ENCODE measurements at regions not wholly inside any gene's neighbourhood (a gene's known extent, or its start where the extent isn't known, plus 50 kb on each side); places are given as distances from the start of the nearest gene placed in this dataset.

DNA sequence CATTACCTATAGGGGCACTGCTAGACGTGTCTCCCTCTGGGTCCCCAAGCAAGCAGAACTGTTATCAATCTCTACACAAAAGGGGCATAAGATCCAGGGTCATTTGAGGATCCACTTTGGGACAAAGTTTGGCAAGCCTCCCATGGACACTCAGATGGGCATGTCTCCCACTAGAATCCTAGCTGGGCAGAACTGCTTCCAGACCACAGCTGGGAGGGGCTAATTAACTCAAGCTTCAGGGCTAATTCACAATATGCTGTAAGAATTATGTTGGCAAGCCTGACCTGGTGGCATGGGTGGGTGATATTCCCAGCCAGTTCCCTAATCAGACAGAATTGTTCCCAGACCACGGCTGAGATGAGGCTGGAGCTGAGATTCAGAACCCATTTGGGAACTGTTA, 738.4 kb upstream of the FZD8 start:
- H3K9ac ChIP-seq (ENCODE audit: low read length) = no peak overlapping the region
- no peak overlapping the region for H3K4me2 ChIP-seq (ENCODE audit: low read length)
- no peak overlapping the region for H3K27ac ChIP-seq (ENCODE audit: low read depth, low read length)
- no peak overlapping the region for H2BK5ac ChIP-seq (ENCODE audit: low read length)
- H2BK15ac ChIP-seq (replicated peaks; ENCODE audit: low read depth) = no peak overlapping the region
- no peak overlapping the region for H2BK120ac ChIP-seq (ENCODE audit: low read depth, low read length)
- no peaks in the 10 kb centered on the region for H3K79me1 ChIP-seq (ENCODE audit: low read length)
- H3K23ac ChIP-seq (ENCODE audit: low read length) = no peak overlapping the region
- no peak overlapping the region for H3K56ac ChIP-seq (ENCODE audit: low read length)
- no peak overlapping the region for H4K5ac ChIP-seq (ENCODE audit: low read length)
- no peaks in the 10 kb centered on the region for H3K36me3 ChIP-seq (ENCODE audit: control insufficient read depth, insufficient read depth, low read length)
- DNase-seq = no peak
- H3K18ac ChIP-seq (ENCODE audit: low read length) = no peak overlapping the region
- H2AK5ac ChIP-seq (ENCODE audit: low read length) = no peak overlapping the region
- WGBS (ENCODE audit: extremely low coverage, insufficient coverage, low lambda C conversion rate) = no CpG with 5 or more reads among the region's 2 CpGs
- no peaks in the 10 kb centered on the region for H3K4me1 ChIP-seq (ENCODE audit: control insufficient read depth, low read depth, low read length)
- H3K4ac ChIP-seq (ENCODE audit: low read depth, low read length) = no peak overlapping the region
- no peaks in the 10 kb centered on the region for H3K79me2 ChIP-seq (ENCODE audit: control insufficient read depth, insufficient read depth, low read length)
- H3K4me3 ChIP-seq (ENCODE audit: low read length) = no peak overlapping the region
- H4K8ac ChIP-seq (ENCODE audit: low read depth, low read length) = no peak overlapping the region
- H3K27me3 ChIP-seq (ENCODE audit: insufficient read depth, low read length, poor library complexity) = no peaks in the 10 kb centered on the region

DNA sequence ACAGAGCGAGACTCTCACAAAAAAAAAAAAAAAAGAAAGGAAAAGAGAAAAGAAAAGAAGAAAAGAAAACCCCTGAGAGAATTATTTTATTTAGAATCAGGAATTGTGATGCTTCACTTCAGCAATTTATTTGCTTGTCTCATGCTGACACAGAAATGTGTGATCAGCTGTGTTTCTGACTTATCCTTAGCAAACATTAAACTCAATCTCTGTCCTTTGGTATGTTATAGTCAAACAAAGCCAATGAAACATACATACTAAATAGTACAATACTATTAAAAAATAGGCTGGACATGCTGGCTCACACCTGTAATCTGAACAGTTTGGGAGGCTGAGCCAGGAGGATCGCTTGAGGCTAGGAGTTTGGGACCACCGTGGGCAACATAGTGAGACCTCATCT, 733.0 kb upstream of the FZD8 start:
- DNase-seq = no peak
- Histone ChIP-seq H3K56ac (ENCODE audit: low read length) (no peak overlapping the region), H3K36me3 (ENCODE audit: control insufficient read depth, insufficient read depth, low read length) (no peaks in the 10 kb centered on the region), H4K5ac (ENCODE audit: low read length) (no peak overlapping the region), H3K9ac (ENCODE audit: low read length) (no peak overlapping the region), H3K27me3 (ENCODE audit: insufficient read depth, low read length, poor library complexity) (no peaks in the 10 kb centered on the region), H3K23ac (ENCODE audit: low read length) (no peak overlapping the region), H2BK15ac (replicated peaks; ENCODE audit: low read depth) (no peak overlapping the region), H2BK5ac (ENCODE audit: low read length) (no peak overlapping the region), H3K79me1 (ENCODE audit: low read length) (no peaks in the 10 kb centered on the region), H3K18ac (ENCODE audit: low read length) (no peak overlapping the region), H3K27ac (ENCODE audit: low read depth, low read length) (no peak overlapping the region), H2AK5ac (ENCODE audit: low read length) (no peak overlapping the region), H3K4me3 (ENCODE audit: low read length) (no peak overlapping the region), H3K79me2 (ENCODE audit: control insufficient read depth, insufficient read depth, low read length) (no peaks in the 10 kb centered on the region), H3K4me2 (ENCODE audit: low read length) (no peak overlapping the region), H4K8ac (ENCODE audit: low read depth, low read length) (peak overlapping the region; percentile 56), H3K4ac (ENCODE audit: low read depth, low read length) (no peak overlapping the region), H3K4me1 (ENCODE audit: control insufficient read depth, low read depth, low read length) (no peaks in the 10 kb centered on the region), H2BK120ac (ENCODE audit: low read depth, low read length) (no peak overlapping the region)
- WGBS (ENCODE audit: extremely low coverage, insufficient coverage, low lambda C conversion rate) = no CpG with 5 or more reads among the region's 3 CpGs

DNA sequence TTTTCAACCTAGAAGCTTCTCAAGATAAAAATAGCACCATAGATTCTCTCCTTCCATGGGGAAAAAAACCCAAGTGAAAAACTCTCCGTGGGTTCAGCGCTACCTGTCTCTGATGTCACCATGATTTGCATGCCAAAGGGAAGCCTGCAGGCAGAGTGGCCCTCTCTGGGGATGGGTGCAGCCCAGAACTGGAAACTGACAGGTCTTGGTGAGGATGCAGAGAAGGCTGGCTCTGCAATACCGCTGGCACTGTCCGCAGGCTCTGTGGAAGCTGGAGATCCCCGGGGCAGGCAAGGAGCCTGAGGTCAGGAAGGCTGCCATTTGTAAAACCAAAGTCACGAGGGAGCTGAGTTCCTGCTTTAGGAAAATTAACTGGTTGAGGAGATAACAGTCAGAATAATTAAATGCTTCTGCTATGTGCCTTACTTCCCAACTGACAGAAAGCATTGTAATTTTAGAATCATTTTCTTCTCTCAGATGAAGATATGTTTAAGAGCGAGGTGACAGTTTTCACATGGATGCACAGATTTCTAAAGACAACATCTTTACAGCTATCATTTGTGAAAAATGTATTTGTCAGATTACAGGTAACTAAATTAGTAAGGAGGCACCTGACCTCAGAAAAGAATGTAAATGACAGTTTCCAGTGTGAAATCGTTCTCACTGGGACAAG, 731.5 kb upstream of the FZD8 start:
- Histone ChIP-seq H3K4me3 (ENCODE audit: low read length) (no peak overlapping the region), H2AK5ac (ENCODE audit: low read length) (no peak overlapping the region), H3K4ac (ENCODE audit: low read depth, low read length) (no peak overlapping the region), H2BK120ac (ENCODE audit: low read depth, low read length) (no peak overlapping the region), H3K9ac (ENCODE audit: low read length) (no peak overlapping the region), H3K79me1 (ENCODE audit: low read length) (no peaks in the 10 kb centered on the region), H3K27me3 (ENCODE audit: insufficient read depth, low read length, poor library complexity) (no peaks in the 10 kb centered on the region), H3K36me3 (ENCODE audit: control insufficient read depth, insufficient read depth, low read length) (no peaks in the 10 kb centered on the region), H3K56ac (ENCODE audit: low read length) (no peak overlapping the region), H3K23ac (ENCODE audit: low read length) (no peak overlapping the region), H4K8ac (ENCODE audit: low read depth, low read length) (no peak overlapping the region), H3K4me2 (ENCODE audit: low read length) (no peak overlapping the region), H2BK15ac (replicated peaks; ENCODE audit: low read depth) (no peak overlapping the region), H3K79me2 (ENCODE audit: control insufficient read depth, insufficient read depth, low read length) (no peaks in the 10 kb centered on the region), H2BK5ac (ENCODE audit: low read length) (no peak overlapping the region), H4K5ac (ENCODE audit: low read length) (no peak overlapping the region), H3K27ac (ENCODE audit: low read depth, low read length) (no peak overlapping the region), H3K4me1 (ENCODE audit: control insufficient read depth, low read depth, low read length) (no peaks in the 10 kb centered on the region), H3K18ac (ENCODE audit: low read length) (no peak overlapping the region)
- peak; percentile 11 for DNase-seq
- no CpG with 5 or more reads among the region's 8 CpGs for WGBS (ENCODE audit: extremely low coverage, insufficient coverage, low lambda C conversion rate)

DNA sequence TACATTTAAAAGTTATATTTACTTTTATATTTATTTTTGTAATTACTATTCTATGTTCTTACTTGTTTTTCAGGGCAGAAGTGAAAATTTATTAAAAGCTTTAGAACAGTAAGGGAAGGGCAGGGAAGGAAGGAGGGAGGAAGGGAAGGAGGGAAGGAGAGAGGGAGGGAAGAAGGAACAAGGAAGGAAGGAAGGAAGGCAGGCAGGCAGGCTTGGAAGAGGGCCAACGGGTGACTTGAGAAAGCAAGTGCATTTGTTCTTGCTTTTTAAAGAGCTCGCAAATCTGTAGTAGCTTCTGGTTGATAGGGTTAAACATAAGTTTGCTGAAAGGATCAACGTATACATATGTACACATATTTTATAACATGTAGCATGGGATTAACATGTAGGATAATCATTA, 725.3 kb upstream of the FZD8 start:
- no CpG with 5 or more reads among the region's 3 CpGs for WGBS (ENCODE audit: extremely low coverage, insufficient coverage, low lambda C conversion rate)
- H2BK15ac ChIP-seq (replicated peaks; ENCODE audit: low read depth) = no peak overlapping the region
- H3K9ac ChIP-seq (ENCODE audit: low read length) = no peak overlapping the region
- H3K27me3 ChIP-seq (ENCODE audit: insufficient read depth, low read length, poor library complexity) = no peaks in the 10 kb centered on the region
- H2BK5ac ChIP-seq (ENCODE audit: low read length) = no peak overlapping the region
- no peak overlapping the region for H3K4me2 ChIP-seq (ENCODE audit: low read length)
- no peak overlapping the region for H3K18ac ChIP-seq (ENCODE audit: low read length)
- no peak overlapping the region for H3K27ac ChIP-seq (ENCODE audit: low read depth, low read length)
- no peaks in the 10 kb centered on the region for H3K79me1 ChIP-seq (ENCODE audit: low read length)
- H2BK120ac ChIP-seq (ENCODE audit: low read depth, low read length) = no peak overlapping the region
- H4K5ac ChIP-seq (ENCODE audit: low read length) = no peak overlapping the region
- H4K8ac ChIP-seq (ENCODE audit: low read depth, low read length) = no peak overlapping the region
- no peak overlapping the region for H3K56ac ChIP-seq (ENCODE audit: low read length)
- no peak overlapping the region for H3K23ac ChIP-seq (ENCODE audit: low read length)
- no peak for DNase-seq
- H3K4me1 ChIP-seq (ENCODE audit: control insufficient read depth, low read depth, low read length) = no peaks in the 10 kb centered on the region
- H3K36me3 ChIP-seq (ENCODE audit: control insufficient read depth, insufficient read depth, low read length) = no peaks in the 10 kb centered on the region
- H3K4me3 ChIP-seq (ENCODE audit: low read length) = no peak overlapping the region
- no peak overlapping the region for H2AK5ac ChIP-seq (ENCODE audit: low read length)
- no peak overlapping the region for H3K4ac ChIP-seq (ENCODE audit: low read depth, low read length)
- no peaks in the 10 kb centered on the region for H3K79me2 ChIP-seq (ENCODE audit: control insufficient read depth, insufficient read depth, low read length)

DNA sequence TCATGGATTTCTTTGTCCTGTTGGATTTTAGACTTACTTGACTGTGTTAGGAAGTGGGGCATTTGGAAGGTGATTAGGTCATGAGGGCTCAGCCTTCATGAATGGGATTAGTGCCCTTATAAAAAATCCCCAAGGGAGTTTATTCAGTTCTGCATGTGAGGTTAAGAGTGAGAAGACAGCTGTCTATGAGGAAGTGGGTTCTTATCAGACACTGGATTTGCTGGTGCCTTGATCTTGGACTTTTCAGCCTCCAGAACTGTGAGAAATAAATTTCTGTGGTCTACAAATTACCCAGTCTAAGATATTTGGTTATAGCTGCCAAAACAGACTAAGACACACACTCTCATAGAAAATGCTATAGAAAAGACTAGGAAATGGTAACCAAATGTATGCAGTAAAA, 724.7 kb upstream of the FZD8 start:
- H3K4me3 ChIP-seq (ENCODE audit: low read length) = no peak overlapping the region
- H3K27me3 ChIP-seq (ENCODE audit: insufficient read depth, low read length, poor library complexity) = no peaks in the 10 kb centered on the region
- H3K56ac ChIP-seq (ENCODE audit: low read length) = no peak overlapping the region
- no peak overlapping the region for H4K5ac ChIP-seq (ENCODE audit: low read length)
- H3K4ac ChIP-seq (ENCODE audit: low read depth, low read length) = no peak overlapping the region
- no peak overlapping the region for H2AK5ac ChIP-seq (ENCODE audit: low read length)
- H3K27ac ChIP-seq (ENCODE audit: low read depth, low read length) = no peak overlapping the region
- H2BK5ac ChIP-seq (ENCODE audit: low read length) = no peak overlapping the region
- H3K79me1 ChIP-seq (ENCODE audit: low read length) = no peaks in the 10 kb centered on the region
- no peak overlapping the region for H3K23ac ChIP-seq (ENCODE audit: low read length)
- H4K8ac ChIP-seq (ENCODE audit: low read depth, low read length) = no peak overlapping the region
- H2BK15ac ChIP-seq (replicated peaks; ENCODE audit: low read depth) = no peak overlapping the region
- no peaks in the 10 kb centered on the region for H3K4me1 ChIP-seq (ENCODE audit: control insufficient read depth, low read depth, low read length)
- H3K4me2 ChIP-seq (ENCODE audit: low read length) = no peak overlapping the region
- DNase-seq = no peak
- H2BK120ac ChIP-seq (ENCODE audit: low read depth, low read length) = no peak overlapping the region
- no peaks in the 10 kb centered on the region for H3K79me2 ChIP-seq (ENCODE audit: control insufficient read depth, insufficient read depth, low read length)
- H3K36me3 ChIP-seq (ENCODE audit: control insufficient read depth, insufficient read depth, low read length) = no peaks in the 10 kb centered on the region
- H3K9ac ChIP-seq (ENCODE audit: low read length) = no peak overlapping the region
- no peak overlapping the region for H3K18ac ChIP-seq (ENCODE audit: low read length)

DNA sequence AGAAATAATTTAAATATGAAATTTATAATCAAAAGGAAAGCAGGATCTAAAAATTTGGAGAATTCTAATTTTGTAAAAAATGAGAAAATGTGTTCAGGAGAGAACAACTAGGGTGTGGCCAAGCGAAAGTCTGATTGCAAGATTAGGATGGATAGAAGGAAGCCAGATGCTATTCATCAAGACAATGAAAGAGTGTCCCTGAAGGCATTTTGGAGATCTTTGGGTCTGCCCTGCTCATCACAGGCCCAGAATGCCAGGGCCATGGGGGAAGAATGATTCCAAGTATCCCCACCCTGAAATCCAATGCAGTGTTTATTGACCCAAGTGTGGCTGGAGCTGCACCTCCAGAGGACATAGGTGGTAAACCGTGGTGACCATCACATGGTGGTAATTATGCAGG, 724.0 kb upstream of the FZD8 start:
- WGBS (ENCODE audit: extremely low coverage, insufficient coverage, low lambda C conversion rate) = no CpG with 5 or more reads among the region's 2 CpGs
- Histone ChIP-seq H3K27ac (ENCODE audit: low read depth, low read length) (no peak overlapping the region), H3K4me3 (ENCODE audit: low read length) (no peak overlapping the region), H3K4ac (ENCODE audit: low read depth, low read length) (no peak overlapping the region), H3K4me2 (ENCODE audit: low read length) (no peak overlapping the region), H3K27me3 (ENCODE audit: insufficient read depth, low read length, poor library complexity) (no peaks in the 10 kb centered on the region), H3K4me1 (ENCODE audit: control insufficient read depth, low read depth, low read length) (no peaks in the 10 kb centered on the region), H3K56ac (ENCODE audit: low read length) (no peak overlapping the region), H3K79me1 (ENCODE audit: low read length) (no peaks in the 10 kb centered on the region), H3K23ac (ENCODE audit: low read length) (no peak overlapping the region), H4K5ac (ENCODE audit: low read length) (no peak overlapping the region), H2AK5ac (ENCODE audit: low read length) (no peak overlapping the region), H2BK15ac (replicated peaks; ENCODE audit: low read depth) (no peak overlapping the region), H2BK120ac (ENCODE audit: low read depth, low read length) (no peak overlapping the region), H3K36me3 (ENCODE audit: control insufficient read depth, insufficient read depth, low read length) (no peaks in the 10 kb centered on the region), H4K8ac (ENCODE audit: low read depth, low read length) (no peak overlapping the region), H3K9ac (ENCODE audit: low read length) (no peak overlapping the region), H2BK5ac (ENCODE audit: low read length) (no peak overlapping the region), H3K79me2 (ENCODE audit: control insufficient read depth, insufficient read depth, low read length) (no peaks in the 10 kb centered on the region), H3K18ac (ENCODE audit: low read length) (no peak overlapping the region)
- DNase-seq = no peak
